Right atrium auricular region (tissue), 2 donors: ENCODE measurements at regions not wholly inside any gene's neighbourhood (a gene's known extent, or its start where the extent isn't known, plus 50 kb on each side); places are given as distances from the start of the nearest gene placed in this dataset.

Experiments used
- DNase-seq: peaks from one replicate; pipeline ENCODE4 v3.0.0-alpha.2; 2019; ENCODE audit warnings: low spot score
- H3K27ac ChIP-seq, 2 donors: fragments of 200-600 bp; sonication (generic); 1 replicate in 1 of 2; 2 replicates in 1 of 2; pipeline ENCODE4 v1.5.1; 2016 to 2019
- H3K27me3 ChIP-seq, 2 donors: fragments of 200-600 bp; sonication (generic); one replicate each; pipeline versions ENCODE4 v1.5.1 to v1.6.0; 2017 to 2019
- H3K36me3 ChIP-seq: fragments of 200-600 bp; sonication (generic); one replicate; pipeline ENCODE4 v1.5.1; 2016
- H3K4me1 ChIP-seq, 2 donors: fragments of 200-600 bp; sonication (generic); one replicate each; pipeline versions ENCODE4 v1.5.1 to v1.6.0; 2017 to 2019
- H3K4me3 ChIP-seq, 2 donors: fragments of 200-600 bp; sonication (generic); 1 replicate in 1 of 2; 2 replicates in 1 of 2; pipeline ENCODE4 v1.5.1; 2017 to 2019; ENCODE audit warnings: mild to moderate bottlenecking in 1 of 2, moderate library complexity in 1 of 2
- H3K9me3 ChIP-seq, 2 donors: fragments of 200-600 bp; sonication (generic); one replicate each; pipeline ENCODE4 v1.5.1; 2019
- TF ChIP-seq, protein P1 (sequence below), 2 donors: fragments of 200-600 bp; sonication (generic); IDR thresholded peaks; one replicate each; pipeline ENCODE4 v1.5.1; 2019; ENCODE audit warnings: antibody characterized with exemption in 2 of 2

DNA sequence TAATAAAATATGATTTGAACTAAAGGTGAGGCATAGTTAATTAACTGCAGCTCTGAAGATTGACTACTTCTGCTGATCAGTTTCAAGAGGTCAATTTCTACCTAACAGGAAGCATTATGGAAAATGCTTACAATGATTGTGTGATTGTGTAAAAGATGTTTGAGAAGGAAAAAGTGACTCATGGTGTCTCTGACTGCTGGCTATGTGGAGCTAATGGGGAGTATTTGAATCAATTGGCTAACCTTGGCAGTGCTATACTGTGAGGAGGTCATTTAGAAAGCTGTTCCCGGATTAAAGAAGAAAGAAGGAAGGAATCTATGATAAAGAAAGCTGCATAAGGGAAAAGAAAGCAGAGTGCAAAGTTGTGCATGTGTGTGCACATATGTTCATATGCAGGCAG, 376.5 kb downstream of the ADGRL2 start:
- Histone ChIP-seq H3K27me3 (no peaks in the 10 kb centered on the region), H3K4me3 (no peak overlapping the region), H3K4me1 (no peaks in the 10 kb centered on the region), H3K27ac (no peak overlapping the region), H3K36me3 (no peaks in the 10 kb centered on the region), H3K9me3 (no peaks in the 10 kb centered on the region)
- TF ChIP-seq, protein P1, sequence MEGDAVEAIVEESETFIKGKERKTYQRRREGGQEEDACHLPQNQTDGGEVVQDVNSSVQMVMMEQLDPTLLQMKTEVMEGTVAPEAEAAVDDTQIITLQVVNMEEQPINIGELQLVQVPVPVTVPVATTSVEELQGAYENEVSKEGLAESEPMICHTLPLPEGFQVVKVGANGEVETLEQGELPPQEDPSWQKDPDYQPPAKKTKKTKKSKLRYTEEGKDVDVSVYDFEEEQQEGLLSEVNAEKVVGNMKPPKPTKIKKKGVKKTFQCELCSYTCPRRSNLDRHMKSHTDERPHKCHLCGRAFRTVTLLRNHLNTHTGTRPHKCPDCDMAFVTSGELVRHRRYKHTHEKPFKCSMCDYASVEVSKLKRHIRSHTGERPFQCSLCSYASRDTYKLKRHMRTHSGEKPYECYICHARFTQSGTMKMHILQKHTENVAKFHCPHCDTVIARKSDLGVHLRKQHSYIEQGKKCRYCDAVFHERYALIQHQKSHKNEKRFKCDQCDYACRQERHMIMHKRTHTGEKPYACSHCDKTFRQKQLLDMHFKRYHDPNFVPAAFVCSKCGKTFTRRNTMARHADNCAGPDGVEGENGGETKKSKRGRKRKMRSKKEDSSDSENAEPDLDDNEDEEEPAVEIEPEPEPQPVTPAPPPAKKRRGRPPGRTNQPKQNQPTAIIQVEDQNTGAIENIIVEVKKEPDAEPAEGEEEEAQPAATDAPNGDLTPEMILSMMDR (IDR thresholded peaks at IDR 0.05) = no peak
- no peak for DNase-seq

DNA sequence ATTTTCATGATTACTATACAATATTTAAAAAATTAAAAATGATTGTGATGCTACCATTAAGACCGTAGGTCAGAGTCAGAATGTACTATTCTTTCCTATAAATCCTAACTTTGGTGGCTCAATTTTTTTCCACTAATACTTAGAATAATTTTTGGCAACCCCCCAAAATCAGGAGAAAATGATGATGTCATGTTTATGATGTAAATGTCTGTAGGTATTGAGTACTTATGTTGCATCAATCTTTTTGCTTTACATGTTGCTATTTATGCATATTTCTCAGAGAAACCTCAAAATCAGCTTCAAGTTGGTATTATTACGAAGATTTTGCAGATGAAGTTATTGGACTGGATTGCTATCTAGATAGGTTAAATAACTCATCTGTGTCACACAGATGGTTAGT, 371.2 kb downstream of the ADGRL2 start:
- TF ChIP-seq, protein P1 (IDR thresholded peaks at IDR 0.05) = no peak
- H3K36me3 ChIP-seq = no peaks in the 10 kb centered on the region

DNA sequence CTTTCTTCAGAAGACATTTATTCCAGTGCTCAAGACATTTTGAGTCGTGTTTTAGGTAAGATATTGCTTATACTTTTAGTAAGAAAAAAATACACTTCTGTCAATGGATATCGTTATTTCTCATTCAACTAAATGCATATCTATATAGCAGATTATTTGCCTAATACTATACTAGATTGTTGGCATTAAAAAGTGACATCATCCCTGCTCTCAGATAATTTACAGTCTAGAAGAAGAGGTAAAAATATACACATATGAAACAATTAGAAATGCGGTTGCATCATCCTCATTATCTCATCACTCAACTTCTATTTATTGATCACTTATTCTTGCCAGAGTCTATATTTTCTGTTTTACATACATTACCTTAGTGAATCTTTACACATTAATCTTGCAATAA, 367.7 kb downstream of the ADGRL2 start:
- Histone ChIP-seq H3K4me1 (no peaks in the 10 kb centered on the region), H3K27ac (no peak overlapping the region), H3K4me3 (no peak overlapping the region), H3K9me3 (no peaks in the 10 kb centered on the region), H3K36me3 (no peaks in the 10 kb centered on the region), H3K27me3 (no peaks in the 10 kb centered on the region)
- DNase-seq = no peak
- TF ChIP-seq, protein P1 (IDR thresholded peaks at IDR 0.05) = no peak

More for the DNA sequence above, 371.2 kb downstream of the ADGRL2 start:
- no peak for DNase-seq
- Histone ChIP-seq H3K27me3 (no peaks in the 10 kb centered on the region), H3K9me3 (no peaks in the 10 kb centered on the region), H3K4me1 (no peaks in the 10 kb centered on the region), H3K4me3 (no peak overlapping the region), H3K27ac (no peak overlapping the region)

DNA sequence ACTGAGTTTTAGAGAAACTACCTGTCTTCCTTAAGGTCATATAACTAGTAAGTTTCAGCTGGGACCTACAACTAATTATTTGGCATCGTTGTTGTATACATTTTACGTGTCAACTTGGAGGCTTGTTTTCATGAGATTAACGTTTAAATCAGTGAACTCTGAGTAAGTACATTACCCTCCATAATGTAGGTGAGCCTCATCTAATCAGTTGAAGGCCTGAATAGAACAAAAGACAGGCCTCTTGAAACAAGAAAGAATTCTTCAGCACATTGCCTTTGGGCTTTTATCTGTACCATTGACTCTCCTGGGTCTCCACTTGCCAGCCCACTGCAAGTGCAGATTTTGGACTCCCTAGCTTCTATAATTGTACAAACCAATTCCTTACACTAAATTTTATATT, 364.6 kb downstream of the ADGRL2 start:
- Histone ChIP-seq H3K4me1 (no peaks in the 10 kb centered on the region), H3K27ac (no peak overlapping the region), H3K36me3 (no peaks in the 10 kb centered on the region), H3K9me3 (no peaks in the 10 kb centered on the region), H3K4me3 (no peak overlapping the region), H3K27me3 (no peaks in the 10 kb centered on the region)
- DNase-seq = no peak
- TF ChIP-seq, protein P1 (IDR thresholded peaks at IDR 0.05) = no peak

DNA sequence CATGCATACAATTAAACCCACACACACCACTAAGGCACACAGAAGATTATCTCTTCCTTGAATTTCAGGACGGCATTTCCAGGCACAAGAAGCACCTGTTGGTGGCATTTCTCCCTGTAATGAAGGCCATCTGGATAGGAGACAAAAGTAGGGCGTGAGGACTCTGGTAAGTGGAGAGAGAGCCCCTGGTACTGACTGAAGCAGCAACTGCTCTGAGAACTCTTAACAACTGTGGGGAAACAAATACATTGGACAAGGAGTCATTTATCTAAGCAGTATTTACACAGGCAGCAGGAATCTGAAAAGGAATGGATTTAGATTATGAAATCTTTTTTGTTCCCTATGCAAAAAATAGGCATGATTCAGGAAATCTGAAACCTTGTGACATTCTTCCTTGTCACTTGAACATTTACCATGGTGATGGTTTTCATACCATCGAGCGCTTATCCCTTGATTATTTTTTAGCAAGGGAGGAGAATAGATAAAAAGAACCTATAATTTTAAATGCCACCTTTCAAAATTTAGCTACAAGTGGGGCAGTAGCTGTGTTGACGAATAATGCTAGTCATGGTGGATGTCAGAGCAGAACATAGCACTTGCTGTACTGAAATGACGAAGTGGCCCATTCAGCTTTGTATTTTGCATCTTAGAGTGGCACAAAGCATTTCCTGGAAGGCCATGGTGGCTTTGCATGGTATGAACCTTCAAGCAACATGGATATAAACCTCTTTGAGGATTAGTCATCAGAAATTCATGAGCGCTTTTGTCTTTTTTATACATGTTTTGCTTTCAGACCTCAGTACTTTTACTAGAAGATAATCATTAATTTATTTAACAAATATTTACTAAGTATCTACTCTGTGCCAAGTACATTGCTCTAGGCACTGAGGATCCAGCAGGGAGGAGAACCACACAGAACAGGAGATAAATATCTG, 362.0 kb downstream of the ADGRL2 start:
- no peak for DNase-seq
- Histone ChIP-seq H3K4me1 (no peaks in the 10 kb centered on the region), H3K36me3 (no peaks in the 10 kb centered on the region), H3K4me3 (no peak overlapping the region), H3K27me3 (no peaks in the 10 kb centered on the region), H3K27ac (no peak overlapping the region), H3K9me3 (no peaks in the 10 kb centered on the region)
- TF ChIP-seq, protein P1 (IDR thresholded peaks at IDR 0.05) = no peak
